GM18499 (cell line): ENCODE measurements at regions not wholly inside any gene's neighbourhood (a gene's known extent, or its start where the extent isn't known, plus 50 kb on each side); places are given as distances from the start of the nearest gene placed in this dataset.

Source experiments
- ATAC-seq: cut with Tn5 transposase; IDR thresholded peaks from one replicate; pipeline ENCODE4 v1.9.1; 2021; ENCODE audit warnings: moderate number of reproducible peaks; ENCODE audit not compliant: insufficient read depth, unreplicated experiment

DNA sequence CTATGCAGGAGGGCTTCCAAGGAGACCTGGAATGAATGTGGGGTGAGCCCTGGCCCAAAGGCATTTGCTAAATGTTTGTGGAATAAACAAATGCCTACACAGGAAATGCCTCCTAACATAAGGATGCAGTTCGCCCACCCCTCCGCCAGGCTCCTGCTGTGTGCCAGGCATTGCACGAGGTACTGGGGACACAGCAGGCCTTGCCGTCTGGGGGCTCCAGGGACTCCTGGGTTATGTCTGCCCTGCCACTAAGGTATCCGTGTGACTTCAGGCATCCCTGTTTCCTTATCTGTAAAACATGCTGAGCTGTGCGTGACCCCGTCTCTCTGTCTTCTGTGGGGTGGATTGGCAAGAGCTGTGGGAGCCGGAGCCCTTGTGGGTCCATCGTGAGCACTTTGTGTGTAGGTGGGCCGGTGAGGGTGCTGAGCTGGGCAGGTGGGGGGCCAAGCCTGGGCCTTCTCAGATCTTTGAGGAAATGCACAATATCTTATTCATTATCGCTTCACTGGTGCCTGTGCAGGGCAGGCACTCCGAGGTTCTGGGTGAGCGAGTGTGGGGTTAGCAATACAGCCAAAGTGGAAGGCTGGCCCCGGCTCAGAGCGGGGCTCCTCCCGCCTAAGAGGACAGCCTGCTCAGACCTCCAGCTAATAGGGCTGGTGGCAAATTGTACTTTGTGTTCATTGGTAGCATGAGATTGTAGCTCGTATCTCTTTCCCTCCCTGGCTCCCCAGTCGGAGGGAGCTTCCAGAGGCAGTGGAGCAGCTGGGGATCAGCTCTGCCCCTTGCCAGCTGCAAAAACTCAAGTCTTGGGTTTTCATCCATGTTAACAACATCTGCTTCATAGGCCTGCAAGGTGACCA is 126.8 kb downstream of the GLI2 start:
- no peak for ATAC-seq

DNA sequence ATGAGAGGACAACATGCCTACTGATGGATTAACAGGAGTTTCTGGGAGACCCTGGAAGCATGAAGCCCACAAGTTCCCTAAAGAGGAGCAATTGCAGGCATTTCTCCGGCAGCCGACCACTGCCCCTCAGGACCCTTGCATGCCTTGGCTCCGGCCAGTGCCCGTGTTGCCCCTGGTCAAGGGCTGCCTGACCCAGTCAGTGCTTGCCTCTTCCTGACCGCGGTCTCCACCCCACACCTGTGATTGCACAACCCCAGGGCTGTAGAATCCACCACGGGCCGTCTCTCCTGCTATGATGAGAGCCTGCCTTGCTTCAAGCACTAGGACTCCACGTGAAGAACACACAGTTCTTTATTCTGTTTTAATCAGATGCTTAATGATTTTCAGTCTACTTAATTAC is 127.5 kb downstream of the GLI2 start:
- no peak for ATAC-seq

DNA sequence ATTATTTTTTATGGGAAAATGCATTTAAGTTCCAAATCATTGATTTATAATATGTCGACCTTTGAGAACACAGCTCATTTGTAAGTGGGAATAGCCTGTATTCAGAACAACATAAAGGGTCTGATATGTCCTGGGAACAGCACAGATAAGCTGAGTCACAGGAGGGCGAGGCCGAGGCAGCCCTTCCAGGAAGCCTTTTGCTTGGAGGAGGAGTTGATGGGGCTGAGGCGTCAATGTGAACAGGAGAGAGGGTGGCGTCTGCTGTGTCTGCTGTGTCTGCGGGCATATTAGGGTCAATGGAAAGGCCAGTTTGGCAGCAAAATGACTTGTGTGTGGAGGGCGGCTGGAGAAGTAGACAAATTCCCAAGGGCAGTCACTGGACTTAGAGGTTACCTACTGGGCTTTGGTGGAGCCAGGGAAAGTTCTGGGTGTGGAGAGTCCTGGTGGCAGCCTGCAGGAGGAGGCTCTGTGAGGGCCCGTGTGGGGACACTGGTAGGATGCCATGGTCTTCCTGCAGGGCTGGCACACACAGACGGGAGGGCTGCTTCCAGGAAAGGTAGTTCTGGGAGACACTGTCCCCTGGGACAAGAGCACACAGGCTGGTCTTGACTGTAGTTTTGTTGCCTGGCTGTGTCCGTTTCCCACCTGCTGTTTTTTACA is 128.1 kb downstream of the GLI2 start:
- no peak for ATAC-seq

DNA sequence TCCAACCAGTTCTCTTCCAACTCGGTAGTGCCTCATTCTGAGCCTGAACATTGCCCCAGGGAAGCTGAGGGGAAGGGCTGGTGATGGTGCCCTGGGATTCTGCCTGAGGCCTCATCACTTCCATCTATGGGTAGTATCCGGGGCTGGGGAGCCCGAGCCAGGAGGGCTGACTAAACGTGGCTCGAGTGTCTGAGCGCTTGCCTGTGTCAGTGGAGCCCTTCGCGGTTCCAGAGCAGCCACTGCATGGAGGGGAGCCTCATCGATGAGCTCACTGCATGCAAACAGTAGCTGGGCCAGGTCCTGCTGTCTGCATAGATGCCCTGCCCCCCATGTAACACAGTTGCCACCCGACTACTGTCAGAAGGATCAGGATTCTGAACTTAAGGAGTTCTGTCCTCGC is 129.3 kb downstream of the GLI2 start:
- ATAC-seq = no peak

DNA sequence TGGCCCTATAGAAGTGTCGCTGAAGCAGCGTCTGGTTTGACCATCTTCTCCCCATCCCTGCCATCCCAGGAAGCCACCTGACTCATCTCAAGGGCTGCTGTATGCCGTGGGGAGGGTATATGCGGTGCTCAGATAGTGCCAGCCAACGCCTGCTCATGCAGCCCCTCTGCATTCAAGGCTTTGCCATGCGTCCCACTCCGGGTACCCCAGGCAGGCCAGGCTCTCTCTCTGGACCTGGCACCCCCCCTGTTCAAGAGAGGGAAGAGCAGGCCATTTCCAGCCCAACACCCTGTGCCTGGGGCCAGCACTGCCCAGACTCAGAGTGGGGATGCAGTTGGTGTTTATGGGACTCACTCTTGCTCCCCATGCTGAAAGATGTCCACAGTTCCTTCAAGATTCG is 130.0 kb downstream of the GLI2 start:
- ATAC-seq = no peak

DNA sequence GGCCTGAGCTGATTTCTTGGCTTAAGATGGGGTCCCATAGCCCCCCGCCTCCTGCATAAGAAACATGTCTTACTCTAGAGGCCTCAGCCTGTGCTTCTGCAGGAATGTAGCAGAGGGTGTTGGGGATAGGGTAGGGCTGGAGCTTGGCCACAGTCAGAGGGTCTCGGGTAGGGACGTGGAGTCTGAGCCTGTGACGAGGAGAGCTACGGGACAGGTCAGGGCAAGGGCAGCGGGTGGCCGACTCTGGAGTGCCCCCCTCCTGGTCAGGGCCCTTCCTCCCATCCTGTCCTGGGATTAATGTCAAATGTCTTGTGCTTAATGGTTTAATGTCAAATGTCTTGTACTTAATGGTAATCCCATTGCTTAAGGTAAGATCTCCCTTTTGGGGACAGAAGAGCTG is 130.4 kb downstream of the GLI2 start:
- no peak for ATAC-seq

DNA sequence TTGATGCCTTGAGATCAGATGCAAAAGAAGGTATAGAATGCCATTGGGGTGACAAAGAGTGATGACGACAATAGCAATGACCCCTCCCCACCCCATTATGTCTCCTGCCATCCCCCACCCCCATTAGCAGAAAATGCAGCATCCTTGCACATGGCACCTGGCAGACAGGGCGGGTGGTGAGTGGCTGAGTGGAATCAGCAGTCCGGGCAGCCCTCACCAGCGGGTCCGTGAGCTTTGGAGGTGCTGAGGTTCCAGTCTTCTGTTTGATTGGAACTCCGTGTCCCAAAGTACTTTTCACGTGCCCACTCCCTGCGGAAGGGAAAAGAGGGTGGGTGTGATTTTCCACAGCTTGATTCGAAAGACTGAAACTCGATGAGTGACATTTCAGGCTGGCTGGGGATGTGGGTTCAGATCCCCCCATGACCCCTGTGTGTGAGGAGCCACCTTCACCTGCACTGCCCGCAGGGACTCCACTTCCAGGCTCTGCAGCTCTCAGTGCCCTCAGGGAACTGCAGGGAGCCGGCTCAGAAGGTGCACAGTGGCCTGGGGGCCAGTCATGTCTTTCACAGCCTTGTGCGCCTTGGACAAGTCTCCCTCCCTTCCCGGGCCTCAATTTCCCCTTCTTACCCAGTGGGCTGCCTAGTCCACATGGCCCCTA is 130.9 kb downstream of the GLI2 start:
- no peak for ATAC-seq

DNA sequence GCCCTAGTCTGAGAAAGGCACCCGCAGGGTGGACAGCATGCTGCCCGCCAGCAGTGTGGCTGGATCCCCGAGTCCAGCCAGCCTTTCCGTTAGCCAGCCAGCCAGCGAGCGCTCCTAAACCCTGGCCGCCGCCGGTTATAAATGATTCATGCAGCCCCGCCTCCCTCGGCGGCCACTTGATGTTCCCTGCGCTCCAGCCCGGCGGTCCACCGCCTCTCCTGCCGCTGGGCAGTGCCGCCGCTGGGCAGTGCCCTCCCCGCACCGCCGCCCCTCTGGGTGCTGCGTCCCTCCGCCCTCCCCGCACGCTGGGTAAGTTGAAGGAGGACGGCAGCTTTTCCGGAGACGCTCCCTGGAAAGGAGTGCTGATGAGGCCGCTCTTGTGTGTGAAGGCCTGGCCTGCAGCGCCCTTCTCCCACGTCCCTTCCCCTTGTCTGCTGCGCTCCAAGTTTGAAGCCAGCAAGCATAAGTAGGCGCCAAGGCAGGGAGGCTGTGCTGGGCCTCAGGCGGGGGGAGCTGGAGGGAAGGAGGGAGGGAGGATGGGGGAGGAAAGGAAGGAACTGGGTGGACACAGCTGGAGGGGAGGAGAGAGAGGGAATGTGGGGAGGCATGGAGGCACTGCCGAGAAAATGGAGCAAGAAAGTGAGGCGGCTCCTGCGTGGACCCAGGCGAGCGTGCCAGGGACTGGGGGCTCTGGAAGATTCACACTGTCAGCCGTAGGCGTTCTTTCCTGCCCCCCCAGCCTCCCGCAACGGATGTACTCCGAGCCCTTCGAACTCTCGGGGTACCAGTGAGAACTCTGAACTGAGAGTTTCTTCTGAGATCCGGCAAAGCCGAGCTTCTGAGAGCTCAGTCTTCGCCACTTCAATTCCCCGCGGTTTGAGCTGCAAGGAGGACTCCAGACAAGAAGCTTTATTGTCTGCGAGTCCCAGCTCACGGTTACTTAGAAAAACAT is 131.9 kb downstream of the GLI2 start:
- ATAC-seq = no peak

DNA sequence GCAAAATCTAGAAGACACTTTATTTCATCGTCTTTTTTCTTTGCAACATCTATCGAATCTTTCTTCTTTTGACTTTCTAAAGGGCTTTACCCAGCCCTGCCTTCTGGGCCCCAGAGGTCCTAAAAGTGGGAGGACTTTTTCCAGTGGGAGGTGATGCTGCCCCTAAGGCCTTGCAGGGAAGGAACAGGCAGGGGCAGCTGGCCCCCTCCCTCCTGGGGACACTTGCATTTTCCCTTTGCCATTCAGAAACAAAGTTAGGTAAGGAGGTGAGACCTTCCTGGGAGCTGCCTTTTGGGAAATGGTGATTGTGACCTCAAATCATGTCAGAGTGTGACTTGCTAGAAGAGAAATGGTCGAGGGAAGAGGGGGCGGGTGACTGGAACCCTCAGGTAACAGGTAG is 132.7 kb downstream of the GLI2 start:
- ATAC-seq = no peak

DNA sequence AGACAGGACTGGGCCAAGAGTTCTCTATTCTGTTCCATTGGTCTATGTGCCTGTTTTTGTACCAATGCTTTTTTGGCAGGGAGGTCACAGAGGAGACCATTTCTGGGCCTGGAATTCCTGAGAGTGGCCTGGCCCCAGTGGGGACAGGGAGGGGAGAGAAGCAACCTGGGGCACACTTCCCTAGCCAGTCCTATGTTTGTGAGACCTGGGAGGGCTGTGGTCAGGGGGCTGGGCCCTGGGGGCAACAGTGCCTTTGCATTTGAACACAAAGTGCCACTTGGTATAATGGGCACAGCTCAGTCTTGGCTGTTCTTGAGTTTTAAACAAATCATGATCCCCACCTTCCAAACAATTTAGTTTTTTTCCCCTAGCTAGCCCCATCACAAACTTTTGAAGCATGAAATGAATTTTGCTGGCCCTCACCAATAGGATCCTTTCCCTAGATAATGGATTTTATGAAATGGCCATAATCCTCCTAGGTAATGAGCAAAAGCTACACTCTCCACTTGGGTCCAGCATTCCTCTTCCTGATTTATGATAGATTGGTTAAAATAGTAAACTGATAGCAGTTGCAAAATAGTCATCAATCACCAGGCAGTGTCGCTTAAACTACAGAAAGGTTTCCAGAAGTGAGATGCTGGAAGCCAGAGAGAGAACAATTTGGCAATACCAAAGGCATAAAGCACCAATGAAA is 133.5 kb downstream of the GLI2 start:
- no peak for ATAC-seq

DNA sequence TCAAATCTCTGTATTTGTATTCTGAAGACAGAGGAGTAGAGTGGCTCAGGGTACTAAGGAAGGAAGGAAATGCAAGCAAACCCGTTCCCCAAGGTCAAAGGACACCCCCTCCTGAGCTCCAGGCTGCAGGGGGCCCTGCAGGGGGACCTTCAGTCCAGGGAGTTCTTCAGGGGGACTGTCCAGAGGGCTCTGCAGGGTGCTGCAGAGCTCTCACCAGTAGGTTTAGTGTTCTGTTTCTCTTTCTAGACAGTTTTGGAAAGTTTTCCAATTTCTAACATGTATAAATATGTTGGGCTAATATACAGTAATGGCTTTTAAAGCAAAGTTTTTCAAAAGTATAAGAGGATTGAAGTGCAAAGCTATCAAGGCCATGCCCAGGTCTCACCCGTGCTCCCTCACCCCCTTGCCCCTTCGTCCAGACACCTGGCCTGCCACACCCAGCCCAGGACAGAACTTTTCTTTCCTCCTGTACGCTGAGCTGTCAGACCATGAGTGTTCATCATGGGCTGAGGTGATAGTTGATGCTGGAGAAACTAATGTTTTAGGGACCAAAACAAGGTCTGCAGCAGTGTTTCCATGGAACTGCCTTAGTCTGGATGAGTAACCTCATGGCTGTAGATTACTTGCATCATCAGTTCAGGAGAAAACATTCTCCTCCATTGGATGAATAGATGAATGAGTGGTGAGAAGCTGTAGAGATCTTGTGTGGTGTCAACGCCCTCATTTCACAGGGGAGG is 134.2 kb downstream of the GLI2 start:
- no peak for ATAC-seq

DNA sequence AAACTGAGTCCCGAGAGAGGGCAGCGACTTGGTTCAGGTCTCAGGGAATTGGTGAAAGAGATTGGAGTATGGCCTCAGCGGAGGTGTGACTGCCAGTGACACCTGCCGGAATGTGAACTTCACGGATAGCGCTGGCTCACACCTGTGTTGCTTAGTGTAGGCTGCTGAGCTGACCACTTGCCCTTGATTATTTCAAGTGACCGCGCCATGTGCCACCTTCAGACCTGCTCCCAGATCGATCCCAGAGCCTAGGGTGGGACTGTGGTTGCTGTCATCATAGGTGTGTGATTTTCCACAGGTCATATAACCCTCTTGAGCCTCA is 134.8 kb downstream of the GLI2 start:
- no peak for ATAC-seq

DNA sequence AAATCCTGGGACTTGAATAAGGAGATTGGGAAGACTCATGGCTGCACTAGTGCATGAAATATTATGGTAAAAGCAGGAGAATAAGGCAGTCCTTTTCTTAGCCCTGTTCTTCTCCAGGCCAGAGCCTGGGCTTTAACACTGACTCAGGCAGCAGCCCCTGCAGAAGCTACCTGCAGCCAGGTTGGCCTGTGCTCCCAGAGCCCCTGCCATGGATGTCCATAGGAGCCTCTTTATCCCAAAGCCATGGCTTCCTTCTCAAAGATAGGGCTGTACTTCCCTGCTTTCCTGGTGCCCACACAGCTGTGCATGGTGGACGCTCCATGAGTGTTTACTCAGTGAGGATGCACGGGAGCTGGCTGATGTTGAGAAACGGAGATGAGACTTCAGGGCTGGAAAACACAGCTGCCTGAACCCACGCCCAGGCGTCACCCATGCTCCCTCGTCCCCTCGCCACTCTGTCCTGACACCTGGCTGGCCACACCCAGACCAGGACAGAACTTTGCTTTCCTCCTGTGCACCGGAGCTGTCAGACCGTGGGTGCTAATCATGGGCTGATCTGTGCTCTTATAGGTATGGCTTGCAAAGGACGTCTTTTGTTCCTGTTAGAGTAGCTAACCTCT is 135.5 kb downstream of the GLI2 start:
- no peak for ATAC-seq

DNA sequence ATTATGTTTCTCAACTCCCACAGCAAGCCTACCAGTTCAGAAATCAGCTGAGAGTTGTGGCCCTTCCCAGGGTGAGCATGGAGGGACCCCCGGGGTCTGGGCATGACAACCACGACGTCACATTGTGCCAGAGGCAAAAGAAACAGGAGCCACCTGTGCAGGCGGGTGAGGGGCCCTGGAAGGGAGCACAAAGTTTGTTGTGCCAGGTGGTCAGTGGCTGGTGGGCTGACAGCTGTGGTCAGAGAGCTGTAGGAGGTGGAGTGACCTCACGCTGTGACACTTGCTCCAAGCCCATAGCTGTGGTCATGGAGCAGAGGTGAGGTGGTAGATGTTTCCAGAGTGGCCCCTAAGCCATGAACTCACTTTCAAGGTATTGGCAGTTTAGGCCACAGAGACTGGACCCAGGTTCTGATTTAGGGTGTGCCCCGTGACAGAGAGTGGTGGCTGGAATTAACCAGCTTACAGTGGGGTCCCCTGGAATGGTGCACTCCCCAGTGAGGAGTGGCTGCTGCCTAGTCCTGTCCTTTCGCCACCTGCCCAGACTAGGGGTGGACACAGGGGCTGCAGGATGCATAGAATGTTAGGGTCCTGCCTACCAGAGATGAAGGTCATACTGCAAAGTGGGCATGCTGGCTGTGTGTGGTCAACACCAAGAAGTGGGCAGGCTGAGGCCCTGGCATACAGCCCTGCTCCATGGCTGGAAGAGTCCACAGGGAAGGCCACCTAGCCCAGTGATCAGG is 136.4 kb downstream of the GLI2 start:
- no peak for ATAC-seq

DNA sequence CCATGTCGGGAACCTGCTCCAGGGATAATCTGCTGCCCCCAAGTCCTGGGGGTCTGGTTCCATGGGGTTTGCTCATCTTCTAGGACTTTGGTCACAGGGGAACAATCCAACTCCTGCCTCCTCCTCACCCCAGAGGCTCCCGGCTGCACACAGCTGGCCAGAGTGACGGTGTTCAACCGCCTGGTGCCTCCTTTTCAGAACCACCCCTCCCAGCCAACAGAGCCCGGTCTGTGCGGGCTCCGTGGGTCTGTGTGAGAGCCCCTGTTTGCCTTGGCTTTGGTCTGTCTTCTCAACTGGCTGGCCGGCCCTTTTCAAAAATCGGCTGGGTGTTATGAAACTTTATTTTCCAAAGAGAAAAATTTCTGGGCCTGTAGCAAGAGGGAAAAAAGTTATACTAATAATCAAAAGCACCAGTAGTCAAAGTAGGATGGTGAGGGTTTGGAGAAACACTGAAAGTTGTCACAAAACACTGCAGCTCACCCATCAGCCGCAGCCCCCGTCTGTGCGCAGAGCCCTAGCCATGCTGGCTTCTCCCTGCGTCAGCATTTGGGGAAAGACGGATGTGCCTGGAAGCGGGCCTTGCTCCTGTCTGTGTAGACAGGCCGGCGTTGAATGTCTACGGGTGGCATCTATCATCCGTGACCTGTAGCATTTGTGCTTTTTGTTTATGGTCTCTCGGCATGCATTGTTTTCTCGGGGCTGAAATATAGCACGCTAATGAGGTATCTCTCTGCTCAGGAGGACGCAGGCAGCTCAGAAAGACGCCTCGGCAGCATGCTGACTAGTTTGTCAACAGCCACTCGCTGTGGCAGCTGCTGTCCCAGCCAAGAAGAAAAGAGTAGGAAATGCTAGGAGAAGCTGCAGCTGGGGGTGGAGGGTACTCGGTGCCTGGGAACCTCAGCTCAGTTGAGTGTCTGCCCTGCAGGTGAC is 138.6 kb downstream of the GLI2 start:
- no peak for ATAC-seq

DNA sequence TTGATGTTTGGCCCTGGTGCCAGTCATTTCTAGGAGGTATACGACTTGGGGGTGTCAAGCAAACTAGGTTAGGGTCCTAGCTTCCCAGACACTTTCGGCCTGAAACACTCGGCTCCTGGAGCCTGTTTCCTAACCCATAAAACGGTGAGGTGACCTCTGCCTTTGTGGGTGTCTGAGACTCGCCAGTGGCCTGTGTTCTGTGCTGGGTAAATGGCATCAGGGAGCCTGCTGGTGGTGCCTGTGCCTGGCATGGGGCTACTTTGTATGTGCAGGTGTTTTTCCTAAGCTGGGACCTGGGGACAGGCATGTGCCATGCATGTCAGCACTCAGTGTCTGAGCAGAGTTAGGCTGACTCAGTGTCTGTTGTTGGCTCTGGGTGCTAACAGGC is 139.2 kb downstream of the GLI2 start:
- ATAC-seq = no peak

DNA sequence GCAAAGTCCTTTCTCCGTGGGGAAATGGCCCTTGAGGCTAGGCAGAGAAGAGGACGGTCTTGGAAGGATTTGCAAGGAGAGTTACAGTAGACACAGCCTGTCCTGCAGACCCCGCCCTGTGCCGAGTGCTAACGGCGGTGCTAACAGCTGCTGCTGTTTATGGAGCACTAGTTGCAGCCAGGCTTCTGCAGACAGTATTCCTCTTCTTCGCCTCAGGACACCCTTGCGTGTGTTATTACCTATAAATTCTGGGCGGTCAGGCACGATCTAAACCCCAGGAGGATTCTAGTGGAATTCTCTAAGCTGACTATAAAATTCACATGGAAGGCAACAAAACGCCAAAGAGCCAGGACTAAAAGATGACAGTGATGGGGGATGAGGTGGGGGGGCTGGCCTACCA is 139.8 kb downstream of the GLI2 start:
- ATAC-seq = no peak
